ENCODE measurements at regions not wholly inside any gene's neighbourhood (a gene's known extent, or its start where the extent isn't known, plus 50 kb on each side); places are given as distances from the start of the nearest gene placed in this dataset.
"Not testable (repeated sequence)": the region's sequence is repeated elsewhere in the genome, so short reads cannot be mapped to it uniquely, and the experiment has no call there.

GRCh38 chr10:34957531-34957930 is 132.6 kb downstream of the CUL2 start:
- H3K4me1 ChIP-seq (ENCODE audit: low read depth, poor library complexity, severe bottlenecking) = no peaks in the 10 kb centered on the region
- no peak overlapping the region for H3K27ac ChIP-seq

GRCh38 chr10:34956756-34957155 is 133.4 kb downstream of the CUL2 start:
- Histone ChIP-seq H3K27ac (no peak overlapping the region), H4K20me1 (ENCODE audit: insufficient read depth) (no peaks in the 10 kb centered on the region), H3K36me3 (ENCODE audit: insufficient read depth) (no peaks in the 10 kb centered on the region), H2AFZ (ENCODE audit: low read depth) (no peak overlapping the region), H3K4me2 (no peak overlapping the region), H3K79me2 (ENCODE audit: insufficient read depth, low read depth) (no peaks in the 10 kb centered on the region), H3K4me1 (ENCODE audit: low read depth, poor library complexity, severe bottlenecking) (no peaks in the 10 kb centered on the region), H3K27me3 (ENCODE audit: insufficient read depth, low read depth) (no peaks in the 10 kb centered on the region), H3K4me3 (IDR thresholded peaks at IDR 0.05; ENCODE audit: insufficient read depth, low read depth, low read length) (no peak overlapping the region), H3K9ac (no peak overlapping the region)
- TF ChIP-seq CTCF (conservative IDR thresholded peaks at IDR 0.05; ENCODE audit: low read depth, low read length) = no peak

More at GRCh38 chr10:34957531-34957930, 132.6 kb downstream of the CUL2 start:
- Histone ChIP-seq H3K9ac (no peak overlapping the region), H3K79me2 (ENCODE audit: insufficient read depth, low read depth) (no peaks in the 10 kb centered on the region), H4K20me1 (ENCODE audit: insufficient read depth) (no peaks in the 10 kb centered on the region), H3K27me3 (ENCODE audit: insufficient read depth, low read depth) (no peaks in the 10 kb centered on the region), H3K36me3 (ENCODE audit: insufficient read depth) (no peaks in the 10 kb centered on the region), H2AFZ (ENCODE audit: low read depth) (no peak overlapping the region), H3K4me2 (no peak overlapping the region), H3K4me3 (IDR thresholded peaks at IDR 0.05; ENCODE audit: insufficient read depth, low read depth, low read length) (no peak overlapping the region)
- no peak for TF ChIP-seq CTCF (conservative IDR thresholded peaks at IDR 0.05; ENCODE audit: low read depth, low read length)

- Histone ChIP-seq H3K36me3 (ENCODE audit: insufficient read depth) (no peaks in the 10 kb centered on the region), H3K27ac (no peak overlapping the region), H3K27me3 (ENCODE audit: insufficient read depth, low read depth) (no peaks in the 10 kb centered on the region), H2AFZ (ENCODE audit: low read depth) (no peak overlapping the region), H3K9ac (no peak overlapping the region), H3K4me2 (no peak overlapping the region), H3K4me3 (IDR thresholded peaks at IDR 0.05; ENCODE audit: insufficient read depth, low read depth, low read length) (no peak overlapping the region), H4K20me1 (ENCODE audit: insufficient read depth) (no peaks in the 10 kb centered on the region), H3K4me1 (ENCODE audit: low read depth, poor library complexity, severe bottlenecking) (no peaks in the 10 kb centered on the region), H3K79me2 (ENCODE audit: insufficient read depth, low read depth) (no peaks in the 10 kb centered on the region)
- TF ChIP-seq CTCF (conservative IDR thresholded peaks at IDR 0.05; ENCODE audit: low read depth, low read length) = no peak
These were observed 134.8 kb downstream of the CUL2 start for GRCh38 chr10:34955391-34955790.

- TF ChIP-seq CTCF (conservative IDR thresholded peaks at IDR 0.05; ENCODE audit: low read depth, low read length) = no peak
- H2AFZ ChIP-seq (ENCODE audit: low read depth) = no peak overlapping the region
These were observed 136.0 kb downstream of the CUL2 start for GRCh38 chr10:34954142-34954541.

GRCh38 chr10:34951263-34951887 is 136.3 kb upstream of the PARD3 start:
- H3K4me3 ChIP-seq (IDR thresholded peaks at IDR 0.05; ENCODE audit: insufficient read depth, low read depth, low read length); H3K79me2 ChIP-seq (ENCODE audit: insufficient read depth, low read depth); H3K4me1 ChIP-seq (ENCODE audit: low read depth, poor library complexity, severe bottlenecking); H3K27me3 ChIP-seq (ENCODE audit: insufficient read depth, low read depth); H3K4me2 ChIP-seq; H3K9ac ChIP-seq; H4K20me1 ChIP-seq (ENCODE audit: insufficient read depth); H3K27ac ChIP-seq; H2AFZ ChIP-seq (ENCODE audit: low read depth); H3K36me3 ChIP-seq (ENCODE audit: insufficient read depth): not testable (repeated sequence)

More at GRCh38 chr10:34954142-34954541, 136.0 kb downstream of the CUL2 start:
- H3K27me3 ChIP-seq (ENCODE audit: insufficient read depth, low read depth) = no peaks in the 10 kb centered on the region
- no peaks in the 10 kb centered on the region for H3K36me3 ChIP-seq (ENCODE audit: insufficient read depth)
- H3K4me1 ChIP-seq (ENCODE audit: low read depth, poor library complexity, severe bottlenecking) = no peaks in the 10 kb centered on the region
- H3K4me3 ChIP-seq (IDR thresholded peaks at IDR 0.05; ENCODE audit: insufficient read depth, low read depth, low read length) = no peak overlapping the region
- H3K4me2 ChIP-seq = no peak overlapping the region
- no peak overlapping the region for H3K27ac ChIP-seq
- H4K20me1 ChIP-seq (ENCODE audit: insufficient read depth) = no peaks in the 10 kb centered on the region
- H3K9ac ChIP-seq = no peak overlapping the region
- no peaks in the 10 kb centered on the region for H3K79me2 ChIP-seq (ENCODE audit: insufficient read depth, low read depth)

GRCh38 chr10:34945951-34946522 is 130.9 kb upstream of the PARD3 start:
- H3K36me3 ChIP-seq (ENCODE audit: insufficient read depth); H3K4me2 ChIP-seq; H3K4me3 ChIP-seq (IDR thresholded peaks at IDR 0.05; ENCODE audit: insufficient read depth, low read depth, low read length); H4K20me1 ChIP-seq (ENCODE audit: insufficient read depth); H3K4me1 ChIP-seq (ENCODE audit: low read depth, poor library complexity, severe bottlenecking); H3K79me2 ChIP-seq (ENCODE audit: insufficient read depth, low read depth); H2AFZ ChIP-seq (ENCODE audit: low read depth); H3K9ac ChIP-seq; H3K27ac ChIP-seq; H3K27me3 ChIP-seq (ENCODE audit: insufficient read depth, low read depth): not testable (repeated sequence)

All from KMS-11 (cell line).